BE2C (cell line): ENCODE measurements at regions not wholly inside any gene's neighbourhood (a gene's known extent, or its start where the extent isn't known, plus 50 kb on each side); places are given as distances from the start of the nearest gene placed in this dataset.
A peak's percentile ranks its signal among the peaks of the same experiment; 100 is the strongest.

Experiments
- DNase-seq: peaks from one replicate; pipeline ENCODE4 v3.0.0-alpha.2; 2020
- H3K27me3 ChIP-seq: fragments of 250-450 bp; sonication (Bioruptor Pico); 2 replicates; pipeline ENCODE4 v1.5.1; 2020; ENCODE audit warnings: mild to moderate bottlenecking
- H3K36me3 ChIP-seq: fragments of 250-450 bp; sonication (Bioruptor Pico); 2 replicates; pipeline ENCODE4 v1.5.1; 2020; ENCODE audit warnings: mild to moderate bottlenecking
- H3K4me1 ChIP-seq: fragments of 250-450 bp; sonication (Bioruptor Pico); 2 replicates; pipeline ENCODE4 v1.5.1; 2020
- H3K4me3 ChIP-seq: 2 replicates; pipeline ENCODE4 v1.5.1; 2011; ENCODE audit warnings: low read depth, low read length
- H3K9me3 ChIP-seq: fragments of 250-450 bp; sonication (Bioruptor Pico); 2 replicates; pipeline ENCODE4 v1.5.1; 2020
- CTCF ChIP-seq: IDR thresholded peaks from 2 replicates; pipeline ENCODE4 v1.5.1; 2012; ENCODE audit warnings: mild to moderate bottlenecking, low read depth, low read length

- Histone ChIP-seq H3K27me3 (no peaks in the 10 kb centered on the region), H3K9me3 (no peaks in the 10 kb centered on the region), H3K36me3 (no peaks in the 10 kb centered on the region), H3K4me1 (no peaks in the 10 kb centered on the region), H3K4me3 (no peak overlapping the region)
- no peak for TF ChIP-seq CTCF
- no peak for DNase-seq
These were observed 266.8 kb upstream of the SRRM4 start for GRCh38 chr12:118714500-118714899.

- Histone ChIP-seq H3K9me3 (no peaks in the 10 kb centered on the region), H3K36me3 (no peaks in the 10 kb centered on the region), H3K4me3 (no peak overlapping the region), H3K27me3 (no peaks in the 10 kb centered on the region), H3K4me1 (no peaks in the 10 kb centered on the region)
- DNase-seq, result no peak
- TF ChIP-seq CTCF, result no peak
These were observed 265.7 kb upstream of the SRRM4 start for GRCh38 chr12:118715647-118716046.

GRCh38 chr12:118727196-118727978 is 254.0 kb upstream of the SRRM4 start:
- Histone ChIP-seq H3K4me3 (no peak overlapping the region), H3K36me3 (no peaks in the 10 kb centered on the region), H3K4me1 (peaks cover 4% of the 10 kb centered on the region; the same call in 1 of the 2 replicates), H3K9me3 (no peaks in the 10 kb centered on the region), H3K27me3 (no peaks in the 10 kb centered on the region)
- DNase-seq, result no peak
- no peak for TF ChIP-seq CTCF

GRCh38 chr12:118727979-118728366 is 253.4 kb upstream of the SRRM4 start:
- no peaks in the 10 kb centered on the region for H3K27me3 ChIP-seq
- H3K9me3 ChIP-seq, result no peaks in the 10 kb centered on the region
- H3K36me3 ChIP-seq, result no peaks in the 10 kb centered on the region
- peaks cover 4% of the 10 kb centered on the region; the same call in 1 of the 2 replicates for H3K4me1 ChIP-seq
- no peak overlapping the region for H3K4me3 ChIP-seq
- DNase-seq, result peak; percentile 18
- TF ChIP-seq CTCF, result no peak

- no peaks in the 10 kb centered on the region for H3K9me3 ChIP-seq
- DNase-seq, result no peak
- no peak overlapping the region for H3K4me3 ChIP-seq
- H3K36me3 ChIP-seq, result no peaks in the 10 kb centered on the region
- no peaks in the 10 kb centered on the region; the same call in 1 of the 2 replicates for H3K27me3 ChIP-seq
- no peak for TF ChIP-seq CTCF
- no peaks in the 10 kb centered on the region for H3K4me1 ChIP-seq
These were observed 247.1 kb upstream of the SRRM4 start for GRCh38 chr12:118734266-118734665.

- no peak for DNase-seq
- Histone ChIP-seq H3K27me3 (no peaks in the 10 kb centered on the region; the same call in 1 of the 2 replicates), H3K9me3 (no peaks in the 10 kb centered on the region), H3K4me1 (no peaks in the 10 kb centered on the region), H3K4me3 (no peak overlapping the region), H3K36me3 (no peaks in the 10 kb centered on the region)
- no peak for TF ChIP-seq CTCF
These were observed 243.3 kb upstream of the SRRM4 start for GRCh38 chr12:118737985-118738540.
